Nephron progenitor cell (in vitro differentiated cells): ENCODE measurements at regions not wholly inside any gene's neighbourhood (a gene's known extent, or its start where the extent isn't known, plus 50 kb on each side); places are given as distances from the start of the nearest gene placed in this dataset.

Experiments
- DNase-seq: peaks from one replicate; pipeline ENCODE4 v3.0.0; 2021
- H3K27ac Mint-ChIP-seq: 2 replicates; pipeline ENCODE4 v1.8.0; 2021; ENCODE audit warnings: mild to moderate bottlenecking, moderate library complexity, mixed read lengths
- H3K27me3 Mint-ChIP-seq: 2 replicates; pipeline ENCODE4 v1.8.0; 2021; ENCODE audit warnings: mild to moderate bottlenecking, low read depth, mixed read lengths; ENCODE audit not compliant: poor library complexity
- H3K36me3 Mint-ChIP-seq: 2 replicates; pipeline ENCODE4 v1.8.0; 2021; ENCODE audit warnings: low read depth, mixed read lengths
- H3K4me1 Mint-ChIP-seq: 2 replicates; pipeline ENCODE4 v1.8.0; 2021; ENCODE audit warnings: mixed read lengths
- H3K4me3 Mint-ChIP-seq: 2 replicates; pipeline ENCODE4 v1.8.0; 2021; ENCODE audit warnings: mild to moderate bottlenecking, moderate library complexity, mixed read lengths
- H3K9me3 Mint-ChIP-seq: 2 replicates; pipeline ENCODE4 v1.8.0; 2021; ENCODE audit warnings: mild to moderate bottlenecking, moderate library complexity, mixed read lengths
- TF ChIP-seq, protein P1 (sequence below): fragments of 200-600 bp; sonication (generic); IDR thresholded peaks from 2 replicates; pipeline ENCODE4 v1.5.0; 2021; ENCODE audit warnings: antibody characterized with exemption

- TF ChIP-seq, protein P1, sequence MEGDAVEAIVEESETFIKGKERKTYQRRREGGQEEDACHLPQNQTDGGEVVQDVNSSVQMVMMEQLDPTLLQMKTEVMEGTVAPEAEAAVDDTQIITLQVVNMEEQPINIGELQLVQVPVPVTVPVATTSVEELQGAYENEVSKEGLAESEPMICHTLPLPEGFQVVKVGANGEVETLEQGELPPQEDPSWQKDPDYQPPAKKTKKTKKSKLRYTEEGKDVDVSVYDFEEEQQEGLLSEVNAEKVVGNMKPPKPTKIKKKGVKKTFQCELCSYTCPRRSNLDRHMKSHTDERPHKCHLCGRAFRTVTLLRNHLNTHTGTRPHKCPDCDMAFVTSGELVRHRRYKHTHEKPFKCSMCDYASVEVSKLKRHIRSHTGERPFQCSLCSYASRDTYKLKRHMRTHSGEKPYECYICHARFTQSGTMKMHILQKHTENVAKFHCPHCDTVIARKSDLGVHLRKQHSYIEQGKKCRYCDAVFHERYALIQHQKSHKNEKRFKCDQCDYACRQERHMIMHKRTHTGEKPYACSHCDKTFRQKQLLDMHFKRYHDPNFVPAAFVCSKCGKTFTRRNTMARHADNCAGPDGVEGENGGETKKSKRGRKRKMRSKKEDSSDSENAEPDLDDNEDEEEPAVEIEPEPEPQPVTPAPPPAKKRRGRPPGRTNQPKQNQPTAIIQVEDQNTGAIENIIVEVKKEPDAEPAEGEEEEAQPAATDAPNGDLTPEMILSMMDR, result no peak
- H3K27me3 Mint-ChIP-seq, result no peaks in the 10 kb centered on the region
- no peak for DNase-seq
- H3K9me3 Mint-ChIP-seq, result no peaks in the 10 kb centered on the region
- no peak overlapping the region for H3K27ac Mint-ChIP-seq
- no peaks in the 10 kb centered on the region for H3K4me1 Mint-ChIP-seq
- no peak overlapping the region for H3K4me3 Mint-ChIP-seq
- H3K36me3 Mint-ChIP-seq, result no peaks in the 10 kb centered on the region
These were observed 1329.5 kb upstream of the WWC1 start for GRCh38 chr5:166961913-166962312.

GRCh38 chr5:166962461-166962860 is 1329.0 kb upstream of the WWC1 start:
- no peaks in the 10 kb centered on the region for H3K4me1 Mint-ChIP-seq
- no peak overlapping the region for H3K4me3 Mint-ChIP-seq
- TF ChIP-seq, protein P1, result no peak
- H3K9me3 Mint-ChIP-seq, result no peaks in the 10 kb centered on the region
- H3K36me3 Mint-ChIP-seq, result no peaks in the 10 kb centered on the region
- H3K27ac Mint-ChIP-seq, result no peak overlapping the region
- DNase-seq, result no peak
- H3K27me3 Mint-ChIP-seq, result no peaks in the 10 kb centered on the region

DNA sequence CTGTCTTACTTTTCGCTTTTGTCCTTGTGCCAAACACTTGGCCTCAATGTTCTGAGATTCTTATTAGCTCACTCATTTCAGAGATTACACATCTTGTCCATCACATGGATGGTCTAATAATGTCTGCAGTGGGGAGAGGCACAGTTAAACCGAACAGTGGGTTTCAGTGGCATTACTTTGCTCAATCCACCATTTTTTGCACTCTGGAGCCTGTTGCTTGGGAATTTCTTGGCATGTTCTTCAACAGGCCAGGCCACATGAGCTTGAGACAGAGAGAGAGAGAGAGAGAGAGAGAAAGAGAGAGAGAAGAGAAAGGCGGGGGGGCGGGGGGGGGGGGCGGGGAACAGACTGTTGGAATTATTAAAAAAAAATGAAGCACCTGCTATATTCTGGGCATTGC is 1327.8 kb upstream of the WWC1 start:
- Mint-ChIP-seq H3K36me3 (no peaks in the 10 kb centered on the region), H3K4me3 (no peak overlapping the region), H3K27ac (no peak overlapping the region), H3K4me1 (no peaks in the 10 kb centered on the region), H3K9me3 (no peaks in the 10 kb centered on the region), H3K27me3 (no peaks in the 10 kb centered on the region)
- TF ChIP-seq, protein P1, result no peak
- no peak for DNase-seq

DNA sequence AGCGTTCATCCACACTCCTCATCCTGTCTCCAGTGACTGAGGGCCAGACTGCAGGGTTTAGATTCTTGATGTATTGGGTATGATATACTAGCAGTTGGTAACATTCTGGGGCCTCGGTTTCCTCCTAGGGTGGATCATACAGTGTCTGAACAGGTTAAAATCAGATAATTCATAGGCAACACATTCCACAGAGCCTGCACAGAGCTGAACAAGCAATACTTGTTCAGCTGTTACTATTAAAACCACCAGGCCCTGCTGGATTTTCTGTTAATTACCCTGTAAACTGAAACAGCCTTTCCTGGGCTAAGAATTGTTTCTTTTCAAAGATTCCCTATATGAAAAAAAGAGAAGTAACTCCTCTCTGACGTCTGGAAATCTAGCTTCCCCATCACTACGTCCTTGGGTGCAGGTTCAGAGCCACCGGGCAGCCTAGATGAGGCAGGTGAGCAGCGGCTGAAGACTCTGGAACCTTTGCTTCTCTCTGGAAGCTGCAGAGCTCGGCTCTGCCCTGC is 1313.5 kb upstream of the WWC1 start:
- peaks cover 3% of the 10 kb centered on the region for H3K9me3 Mint-ChIP-seq

DNA sequence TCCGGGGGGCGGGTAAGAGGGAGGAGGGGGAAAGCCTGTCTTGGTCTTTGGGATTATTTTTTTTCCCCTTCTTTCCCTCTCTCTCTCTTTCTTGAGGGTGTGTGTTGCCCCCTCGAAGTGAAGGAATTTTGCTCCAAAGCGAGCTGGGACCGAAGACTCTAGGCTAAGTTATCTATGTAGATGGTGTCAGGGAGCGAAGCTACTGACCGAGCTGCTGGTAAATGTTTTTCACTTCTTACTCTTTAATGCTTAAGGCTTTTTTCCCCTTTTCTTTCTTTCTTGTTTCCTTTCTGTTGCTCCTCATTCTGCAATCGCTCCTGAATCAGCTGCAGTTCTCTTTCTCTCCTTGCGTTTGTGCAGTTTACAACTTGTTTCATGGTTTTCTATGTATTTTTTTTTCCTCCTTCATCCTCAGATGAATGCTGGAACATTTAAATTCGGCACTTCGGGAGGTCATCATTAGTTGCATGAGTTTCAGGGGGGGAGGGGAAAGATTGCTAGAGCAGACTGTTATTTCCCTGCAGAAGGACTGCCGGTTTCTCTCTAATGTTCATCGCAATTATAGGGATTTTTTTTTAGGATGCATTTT is 1312.0 kb upstream of the WWC1 start:
- H3K27ac Mint-ChIP-seq, result no peak overlapping the region
- DNase-seq, result no peak
- peaks cover 40% of the 10 kb centered on the region for H3K4me1 Mint-ChIP-seq
- peak overlapping the region; percentile 96 for H3K4me3 Mint-ChIP-seq
- peaks cover 3% of the 10 kb centered on the region for H3K9me3 Mint-ChIP-seq
- TF ChIP-seq, protein P1, result no peak
- peaks cover 6% of the 10 kb centered on the region for H3K27me3 Mint-ChIP-seq
- H3K36me3 Mint-ChIP-seq, result no peaks in the 10 kb centered on the region

More for the DNA sequence above, 1313.5 kb upstream of the WWC1 start:
- DNase-seq, result no peak
- H3K4me1 Mint-ChIP-seq, result peaks cover 31% of the 10 kb centered on the region
- H3K27ac Mint-ChIP-seq, result no peak overlapping the region
- H3K27me3 Mint-ChIP-seq, result peaks cover 6% of the 10 kb centered on the region
- H3K4me3 Mint-ChIP-seq, result peak overlapping the region; percentile 96
- H3K36me3 Mint-ChIP-seq, result no peaks in the 10 kb centered on the region
- TF ChIP-seq, protein P1, result no peak

DNA sequence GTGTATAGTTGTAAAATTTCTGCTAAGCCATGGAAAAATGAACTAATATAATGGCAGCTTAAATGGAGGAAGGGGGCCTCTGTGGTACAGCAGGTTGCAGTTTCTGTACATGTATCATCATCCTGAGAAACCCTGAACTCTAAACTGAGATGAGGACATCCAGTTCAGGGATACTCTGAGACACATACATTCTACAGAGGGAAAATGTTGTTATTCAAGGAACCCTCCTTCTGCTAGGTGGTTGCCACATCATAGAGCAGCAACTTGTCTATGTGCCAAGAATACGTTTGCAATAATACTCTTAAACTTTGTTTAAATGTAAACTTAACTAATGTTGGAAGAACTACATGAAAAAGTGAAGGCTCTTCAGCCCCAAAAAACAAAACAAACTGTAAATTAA is 1310.8 kb upstream of the WWC1 start:
- Mint-ChIP-seq H3K4me1 (peaks cover 40% of the 10 kb centered on the region), H3K36me3 (no peaks in the 10 kb centered on the region), H3K9me3 (peaks cover 3% of the 10 kb centered on the region), H3K27me3 (peaks cover 2% of the 10 kb centered on the region), H3K27ac (no peak overlapping the region), H3K4me3 (peak overlapping the region; percentile 96)
- DNase-seq, result no peak
- TF ChIP-seq, protein P1, result no peak
